Fibroblast of villous mesenchyme (primary cell): ENCODE measurements at regions not wholly inside any gene's neighbourhood (a gene's known extent, or its start where the extent isn't known, plus 50 kb on each side); places are given as distances from the start of the nearest gene placed in this dataset.

Experiments used
- DNase-seq: peaks from one replicate; pipeline ENCODE4 v3.0.0-alpha.2; 2010; ENCODE audit warnings: low read depth
- H3K4me3 ChIP-seq: 2 replicates; pipeline ENCODE4 v1.5.1; 2011; ENCODE audit warnings: low read depth, mild to moderate bottlenecking, low read length
- TF ChIP-seq, protein P1 (sequence below): IDR thresholded peaks from 2 replicates; pipeline ENCODE4 v1.5.1; 2012; ENCODE audit warnings: low read depth, mild to moderate bottlenecking, low read length; ENCODE audit not compliant: insufficient read depth

GRCh38 chr3:104561324-104561723, 805.4 kb upstream of the ALCAM start:
- TF ChIP-seq, protein P1, sequence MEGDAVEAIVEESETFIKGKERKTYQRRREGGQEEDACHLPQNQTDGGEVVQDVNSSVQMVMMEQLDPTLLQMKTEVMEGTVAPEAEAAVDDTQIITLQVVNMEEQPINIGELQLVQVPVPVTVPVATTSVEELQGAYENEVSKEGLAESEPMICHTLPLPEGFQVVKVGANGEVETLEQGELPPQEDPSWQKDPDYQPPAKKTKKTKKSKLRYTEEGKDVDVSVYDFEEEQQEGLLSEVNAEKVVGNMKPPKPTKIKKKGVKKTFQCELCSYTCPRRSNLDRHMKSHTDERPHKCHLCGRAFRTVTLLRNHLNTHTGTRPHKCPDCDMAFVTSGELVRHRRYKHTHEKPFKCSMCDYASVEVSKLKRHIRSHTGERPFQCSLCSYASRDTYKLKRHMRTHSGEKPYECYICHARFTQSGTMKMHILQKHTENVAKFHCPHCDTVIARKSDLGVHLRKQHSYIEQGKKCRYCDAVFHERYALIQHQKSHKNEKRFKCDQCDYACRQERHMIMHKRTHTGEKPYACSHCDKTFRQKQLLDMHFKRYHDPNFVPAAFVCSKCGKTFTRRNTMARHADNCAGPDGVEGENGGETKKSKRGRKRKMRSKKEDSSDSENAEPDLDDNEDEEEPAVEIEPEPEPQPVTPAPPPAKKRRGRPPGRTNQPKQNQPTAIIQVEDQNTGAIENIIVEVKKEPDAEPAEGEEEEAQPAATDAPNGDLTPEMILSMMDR, result no peak
- DNase-seq, result no peak
- no peak overlapping the region for H3K4me3 ChIP-seq

DNA sequence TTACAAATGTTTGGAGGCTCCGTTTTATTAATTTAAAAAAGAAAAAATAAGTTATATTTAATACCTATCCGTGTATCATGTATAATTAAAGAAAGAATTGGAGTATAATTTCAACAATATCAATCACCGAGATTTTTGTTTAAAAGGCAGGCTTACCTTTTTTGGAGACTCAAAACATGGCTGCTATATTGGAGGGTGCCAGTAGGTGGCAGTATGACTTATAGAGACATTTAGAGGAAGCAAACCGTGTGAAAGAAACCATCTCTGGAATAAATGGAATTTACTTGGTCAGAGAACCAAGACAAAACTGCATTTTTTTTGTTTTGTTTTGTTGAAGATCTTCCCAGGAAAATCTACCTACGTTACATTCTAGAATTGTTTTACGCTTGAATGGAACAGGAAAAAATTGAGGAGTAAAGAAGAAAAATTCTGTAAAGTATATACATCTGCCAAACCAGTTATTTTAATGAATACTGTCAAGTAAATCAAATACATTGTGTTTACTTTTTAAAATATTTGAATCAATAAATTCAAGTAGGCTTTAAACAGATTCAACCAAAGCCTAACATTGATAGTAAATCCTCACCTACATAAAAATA, 802.6 kb upstream of the ALCAM start:
- TF ChIP-seq, protein P1, result peak; percentile 73
- DNase-seq, result peak; percentile 58
- no peak overlapping the region for H3K4me3 ChIP-seq

GRCh38 chr3:104566054-104566453, 800.7 kb upstream of the ALCAM start:
- H3K4me3 ChIP-seq, result no peak overlapping the region
- TF ChIP-seq, protein P1, result no peak
- no peak for DNase-seq

DNA sequence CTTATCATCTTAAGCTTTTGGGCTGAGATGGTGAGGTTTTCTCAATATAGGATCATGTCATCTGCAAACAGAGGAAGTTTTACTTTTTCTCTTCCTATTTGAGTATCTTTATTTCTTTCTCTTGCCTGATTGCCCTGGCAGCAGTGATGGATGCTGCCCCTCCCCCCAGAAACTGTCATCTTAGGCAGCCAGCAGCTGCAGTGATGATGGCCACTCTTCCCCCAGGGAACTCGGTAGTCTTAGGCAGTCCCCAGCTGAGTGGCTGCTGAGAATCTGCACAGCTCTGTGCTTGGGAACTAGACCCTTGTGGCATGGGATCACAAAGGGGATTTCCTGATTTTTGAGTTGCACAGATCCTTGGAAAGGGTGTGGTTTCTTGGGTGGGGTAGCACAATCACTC, 791.1 kb upstream of the ALCAM start:
- TF ChIP-seq, protein P1, result no peak
- no peak for DNase-seq
- no peak overlapping the region for H3K4me3 ChIP-seq

DNA sequence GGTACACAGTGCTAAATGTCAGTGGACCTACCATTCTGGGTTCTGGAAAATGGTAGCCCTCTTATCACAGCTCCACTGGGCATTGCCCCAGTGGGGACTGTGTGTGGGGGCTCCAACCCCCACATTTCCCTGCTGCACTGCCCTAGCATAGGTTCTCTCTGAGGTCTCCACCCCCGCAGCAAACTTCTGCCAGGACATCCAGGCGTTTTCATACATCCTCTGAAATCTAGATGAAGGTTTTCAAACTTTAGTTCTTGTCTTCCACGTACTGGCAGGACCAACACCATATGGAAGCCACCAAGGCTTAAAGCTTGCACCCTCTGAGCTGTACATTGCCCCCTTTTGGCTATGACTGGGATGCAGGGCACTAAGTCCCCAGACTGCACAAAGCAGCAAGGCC, 788.2 kb upstream of the ALCAM start:
- TF ChIP-seq, protein P1, result no peak
- DNase-seq, result no peak
- no peak overlapping the region for H3K4me3 ChIP-seq

- H3K4me3 ChIP-seq, result no peak overlapping the region
- no peak for DNase-seq
- TF ChIP-seq, protein P1, result no peak
Observed at GRCh38 chr3:104582092-104582491, 784.6 kb upstream of the ALCAM start.

GRCh38 chr3:104584682-104585081, 782.0 kb upstream of the ALCAM start:
- TF ChIP-seq, protein P1, result no peak
- no peak overlapping the region for H3K4me3 ChIP-seq
- DNase-seq, result no peak
